Endothelial cell of umbilical vein (primary cell): ENCODE measurements at regions not wholly inside any gene's neighbourhood (a gene's known extent, or its start where the extent isn't known, plus 50 kb on each side); places are given as distances from the start of the nearest gene placed in this dataset.

Source experiments
- BruUV-seq: library from RNA; stranded (reverse); fragments of 400-500 nt; replicated peaks from 2 replicates; lab custom pipeline; 2021; lab: Mats Ljungman, UMichigan
- CTCF ChIA-PET: fragments of 300-600, 350-600 bp; sonication (Branson Sonifier 250); formaldehyde crosslinking; loops from one replicate; lab custom pipeline; 2021; ENCODE audit warnings: antibody characterized with exemption, inconsistent platforms; lab: Charles Lee
- POLR2A ChIA-PET: fragments of 300-600, 350-600 bp; sonication (Branson Sonifier 250); formaldehyde crosslinking; loops from one replicate; lab custom pipeline; 2021; ENCODE audit warnings: antibody characterized with exemption, inconsistent platforms; lab: Charles Lee
- DNase-seq: peaks from one replicate; pipeline ENCODE4 v3.0.0-alpha.2; 2011; ENCODE audit warnings: low read depth, low spot score
- FAIRE-seq: peaks from 2 replicates; lab custom pipeline; 2011; peaks lifted over from hg19 to GRCh38; lab: Jason Lieb, UNC
- H2AFZ ChIP-seq: 2 replicates; pipeline ENCODE4 v1.6.0; 2012; ENCODE audit warnings: low read depth, low read length, control low read depth, inconsistent platforms
- H3K27ac ChIP-seq: 2 replicates; pipeline ENCODE4 v1.5.1; 2011; ENCODE audit warnings: low read depth, mild to moderate bottlenecking, control low read depth, low read length, moderate library complexity; ENCODE audit not compliant: insufficient read depth
- H3K27me3 ChIP-seq, 2 experiments: 2 replicates each; pipeline versions ENCODE4 v1.6.0 to v1.6.1; 2011; ENCODE audit warnings: low read length in 2 of 2, mixed read lengths in 1 of 2; ENCODE audit not compliant: control insufficient read depth in 2 of 2, insufficient read depth in 2 of 2
- H3K36me3 ChIP-seq, 2 experiments: 2 replicates in 1 of 2; 3 replicates in 1 of 2; pipeline ENCODE4 v1.5.1; 2011; ENCODE audit warnings: low read length in 2 of 2, mild to moderate bottlenecking in 1 of 2, moderate library complexity in 1 of 2; ENCODE audit not compliant: control insufficient read depth in 2 of 2, insufficient read depth in 2 of 2; ENCODE audit errors: extremely low read depth in 1 of 2
- H3K4me1 ChIP-seq: 3 replicates; pipeline ENCODE4 v1.5.1; 2011; ENCODE audit warnings: mild to moderate bottlenecking, low read length; ENCODE audit not compliant: control insufficient read depth, insufficient read depth; ENCODE audit errors: extremely low read depth
- H3K4me2 ChIP-seq: 2 replicates; pipeline ENCODE4 v1.6.1; 2011; ENCODE audit warnings: low read length, control low read depth, mixed read lengths; ENCODE audit not compliant: insufficient read depth
- H3K4me3 ChIP-seq, 3 experiments: fragments of 200-600 bp in 1 of 3; sonication (generic), shearing (Covaris generic) in 1 of 3; replicated peaks in 1 of 3; 2 replicates each; pipeline ENCODE4 v1.5.1; 2011 to 2016; ENCODE audit warnings: control low read depth in 3 of 3, low read length in 3 of 3, mild to moderate bottlenecking in 2 of 3, inconsistent platforms in 1 of 3, low read depth in 1 of 3, moderate library complexity in 1 of 3; ENCODE audit not compliant: insufficient read depth in 1 of 3
- H3K79me2 ChIP-seq: 2 replicates; pipeline ENCODE4 v1.6.0; 2012; ENCODE audit warnings: low read length, inconsistent platforms; ENCODE audit not compliant: control insufficient read depth, insufficient read depth
- H3K9ac ChIP-seq: replicated peaks from 2 replicates; pipeline ENCODE3; 2011; ENCODE audit warnings: low read length, control low read depth; ENCODE audit not compliant: insufficient read depth; ENCODE audit errors: extremely low read depth
- H3K9me1 ChIP-seq: replicated peaks from 3 replicates; pipeline ENCODE4 v1.6.0; 2011; ENCODE audit warnings: mild to moderate bottlenecking, low read length; ENCODE audit not compliant: control insufficient read depth, insufficient read depth; ENCODE audit errors: extremely low read depth
- H3K9me3 ChIP-seq: replicated peaks from 2 replicates; pipeline ENCODE4 v1.5.1; 2012; ENCODE audit warnings: low read length, inconsistent platforms; ENCODE audit not compliant: control insufficient read depth, insufficient read depth
- H4K20me1 ChIP-seq: replicated peaks from 2 replicates; pipeline ENCODE3; 2011; ENCODE audit warnings: mild to moderate bottlenecking, low read length; ENCODE audit not compliant: control insufficient read depth, insufficient read depth; ENCODE audit errors: extremely low read depth
- CTCF ChIP-seq, 2 donors: IDR thresholded peaks; 1 replicate in 1 of 2; 2 replicates in 1 of 2; pipeline ENCODE4 v1.5.1; 2011; ENCODE audit warnings: low read length in 2 of 2, mild to moderate bottlenecking in 2 of 2, moderate library complexity in 2 of 2, control low read depth in 1 of 2, inconsistent platforms in 1 of 2, low read depth in 1 of 2; ENCODE audit not compliant: insufficient read depth in 1 of 2; ENCODE audit errors: extremely low read depth in 1 of 2
- EZH2 ChIP-seq: IDR thresholded peaks from 2 replicates; pipeline ENCODE4 v1.6.1; 2012; ENCODE audit warnings: borderline replicate concordance, low read depth, mild to moderate bottlenecking, moderate library complexity, low read length, inconsistent platforms; ENCODE audit not compliant: severe bottlenecking
- FOS ChIP-seq: IDR thresholded peaks from 2 replicates; pipeline ENCODE4 v1.6.1; 2011; ENCODE audit warnings: mild to moderate bottlenecking, low read length, moderate library complexity, borderline replicate concordance; ENCODE audit not compliant: insufficient read depth
- GATA2 ChIP-seq: IDR thresholded peaks from 2 replicates; pipeline ENCODE4 v1.7.0; 2011; ENCODE audit warnings: low read depth, mild to moderate bottlenecking, moderate library complexity, mixed read lengths, low read length; ENCODE audit not compliant: insufficient read length, insufficient read depth
- JUN ChIP-seq: IDR thresholded peaks from 2 replicates; pipeline ENCODE4 v1.6.1; 2011; ENCODE audit warnings: borderline replicate concordance, low read depth; ENCODE audit not compliant: insufficient read length, insufficient read depth
- MAX ChIP-seq: IDR thresholded peaks from 2 replicates; pipeline ENCODE4 v1.6.1; 2011; ENCODE audit not compliant: insufficient read depth, insufficient read length
- MYC ChIP-seq: IDR thresholded peaks from one replicate; pipeline ENCODE4 v1.6.1; 2011; ENCODE audit warnings: mild to moderate bottlenecking, low read depth, low read length
- POLR2A ChIP-seq: IDR thresholded peaks from 2 replicates; pipeline ENCODE4 v1.6.1; 2012; ENCODE audit warnings: low read depth, mild to moderate bottlenecking, control low read depth, low read length
- POLR2AphosphoS5 ChIP-seq: IDR thresholded peaks from 2 replicates; pipeline ENCODE4 v1.6.1; 2012; ENCODE audit warnings: low read depth, mild to moderate bottlenecking, control low read depth, low read length, moderate library complexity; ENCODE audit not compliant: insufficient read depth
- dilution Hi-C: fragments of 300-500 bp; cut with MboI; formaldehyde crosslinking; loops from one replicate; pipeline ENCODE4 v1.15.0; 2019; ENCODE audit warnings: low sequenced_read_pairs; ENCODE audit not compliant: extremely low pct_ligation_motif_present
- intact Hi-C: fragments of 100-400 bp; cut with micrococcal nuclease; formaldehyde crosslinking; loops from one replicate; pipeline ENCODE4 v1.10.0; 2022

GRCh38 chr2:51825823-51826222, 793.9 kb upstream of the NRXN1 start:
- no peak overlapping the region for H3K4me2 ChIP-seq
- FAIRE-seq (no peak), DNase-seq (no peak)
- H3K4me1 ChIP-seq, result no peaks in the 10 kb centered on the region
- BruUV-seq, result no TSS peak
- dilution Hi-C loops (no loop called here), intact Hi-C loops (no loop called here)
- H3K9ac ChIP-seq, result no peak overlapping the region
- H2AFZ ChIP-seq, result no peak overlapping the region
- ChIA-PET POLR2A (no interaction called here), CTCF (no interaction called here)
- no peak overlapping the region for H3K4me3 ChIP-seq
- no peaks in the 10 kb centered on the region for H3K36me3 ChIP-seq
- H3K9me1 ChIP-seq, result no peaks in the 10 kb centered on the region
- H3K9me3 ChIP-seq, result no peaks in the 10 kb centered on the region
- H3K79me2 ChIP-seq, result no peaks in the 10 kb centered on the region
- no peak for TF ChIP-seq EZH2
- no peak for TF ChIP-seq MAX
- no peak for TF ChIP-seq CTCF (IDR thresholded peaks at IDR 0.05; ENCODE audit: extremely low read depth in 1 of 2, insufficient read depth in 1 of 2, low read depth in 1 of 2, low read length in 2 of 2)
- no peak for TF ChIP-seq GATA2
- TF ChIP-seq FOS, result no peak
- TF ChIP-seq JUN, result no peak
- TF ChIP-seq MYC, result no peak
- TF ChIP-seq POLR2A, result no peak
- no peak for TF ChIP-seq POLR2AphosphoS5
- no peaks in the 10 kb centered on the region for H3K27me3 ChIP-seq
- no peak overlapping the region for H3K27ac ChIP-seq
- H4K20me1 ChIP-seq, result no peaks in the 10 kb centered on the region
